DMS153 (cell line): ENCODE measurements at regions not wholly inside any gene's neighbourhood (a gene's known extent, or its start where the extent isn't known, plus 50 kb on each side); places are given as distances from the start of the nearest gene placed in this dataset.
"Not testable (repeated sequence)": the region's sequence is repeated elsewhere in the genome, so short reads cannot be mapped to it uniquely, and the experiment has no call there.

Source experiments
- DNase-seq: peaks from one replicate; lab custom pipeline; 2025; lab: John Stamatoyannopoulos, UW

DNA sequence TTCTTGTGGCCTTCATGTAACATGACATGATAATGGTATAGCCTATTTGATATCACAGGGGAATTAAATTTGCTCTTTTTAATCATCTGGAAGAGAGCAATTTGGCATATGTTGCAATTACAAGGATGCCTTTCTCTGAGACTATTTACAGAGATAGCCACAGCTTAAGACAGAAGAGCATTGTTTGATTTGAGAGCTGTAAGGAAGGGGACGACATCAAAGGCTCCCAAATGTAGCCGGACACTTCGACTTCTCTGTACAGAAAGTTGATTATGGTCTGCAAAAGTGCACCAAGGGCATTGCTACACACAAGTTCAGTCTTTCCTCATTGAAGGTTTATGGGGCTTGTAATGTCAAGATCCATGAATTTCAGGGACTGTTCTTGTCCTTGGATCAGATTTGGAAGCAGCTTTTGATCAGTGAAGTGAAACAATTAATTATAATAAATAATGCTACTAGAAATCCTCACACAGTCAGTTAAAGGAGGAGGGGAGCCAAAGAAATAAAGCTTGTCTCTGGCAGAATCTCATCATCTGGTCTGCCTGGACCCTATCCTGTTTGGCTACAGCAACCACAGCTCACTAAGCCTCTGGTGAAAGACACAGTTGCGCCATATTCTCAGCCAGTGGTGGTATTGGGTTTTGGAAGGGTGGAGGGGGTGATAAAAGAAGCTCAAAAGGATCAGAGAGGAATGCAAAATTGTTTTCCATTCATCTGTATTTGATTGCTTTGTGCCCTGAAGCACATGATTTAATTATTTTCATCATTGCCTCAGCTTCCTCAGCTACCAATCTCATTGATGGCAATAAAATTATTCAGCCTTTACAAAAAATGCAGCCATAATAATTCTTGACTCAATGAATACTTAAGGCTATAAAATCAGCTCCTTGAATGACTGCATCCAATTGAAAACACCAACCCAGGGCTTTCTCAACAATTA, 654.3 kb upstream of the LCORL start:
- no peak for DNase-seq

GRCh38 chr4:18670034-18670433, 648.5 kb upstream of the LCORL start:
- no peak for DNase-seq

DNA sequence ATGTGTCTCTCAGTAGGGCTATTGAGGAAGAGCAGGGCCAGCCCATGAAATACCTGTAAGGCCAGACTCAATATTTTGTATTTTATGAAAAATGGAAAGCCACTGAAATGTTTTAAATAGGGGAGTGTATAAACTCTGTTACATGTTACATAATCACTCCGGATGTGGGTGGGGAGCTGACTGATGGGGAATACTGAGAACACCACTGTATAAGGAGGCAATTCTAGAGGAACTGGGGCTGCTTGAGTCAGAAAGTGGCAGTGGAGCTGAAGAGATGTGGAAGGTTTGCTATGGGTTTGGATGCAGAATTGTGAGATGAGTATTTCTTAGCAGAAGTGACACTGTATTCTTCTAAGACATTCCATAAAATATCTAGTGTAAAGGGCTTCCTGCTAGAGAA, 647.8 kb upstream of the LCORL start:
- no peak for DNase-seq

GRCh38 chr4:18666322-18666721, 644.8 kb upstream of the LCORL start:
- no peak for DNase-seq

- DNase-seq: no peak
These were observed 642.6 kb upstream of the LCORL start for GRCh38 chr4:18664171-18664570.

DNA sequence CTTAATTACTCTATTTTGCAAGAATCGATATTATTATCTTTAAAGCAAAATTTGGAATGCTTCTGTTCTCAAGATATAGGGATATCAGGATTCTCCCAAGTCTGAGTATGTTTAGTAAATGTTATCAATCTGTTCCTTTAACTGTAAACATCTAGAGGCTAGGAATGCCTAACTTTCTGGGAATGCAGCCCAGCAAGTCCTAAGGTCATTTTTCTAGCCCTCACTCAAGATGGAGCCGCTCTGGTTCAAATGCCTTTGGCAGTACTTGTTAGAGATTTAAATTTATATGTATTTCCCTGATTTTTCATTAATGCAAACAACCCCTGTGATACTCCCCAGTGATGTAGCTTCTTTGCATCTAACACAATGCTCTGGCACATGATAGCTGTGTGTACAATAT, 623.8 kb upstream of the LCORL start:
- DNase-seq: no peak

- DNase-seq: no peak
These were observed 619.8 kb upstream of the LCORL start for GRCh38 chr4:18641334-18641733.

DNA sequence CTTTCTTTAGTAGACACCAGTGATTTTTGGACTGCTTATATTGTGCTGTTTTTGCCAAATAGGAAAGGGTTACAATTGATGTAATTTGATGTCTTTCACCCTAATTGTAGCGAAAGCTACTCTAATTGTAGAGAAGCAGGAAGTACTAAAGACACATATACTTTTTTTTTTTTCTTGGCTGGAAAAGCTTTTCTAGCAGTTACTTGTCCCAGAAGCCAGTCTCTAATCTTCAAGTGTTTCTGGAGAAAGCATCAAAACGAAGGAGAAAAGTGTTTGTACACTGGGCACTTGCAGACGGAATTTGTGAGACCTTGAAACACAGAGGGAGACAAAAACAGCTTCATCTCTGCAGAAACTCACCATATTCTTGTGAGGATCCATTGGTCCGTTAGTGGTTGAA, 616.5 kb upstream of the LCORL start:
- DNase-seq: no peak

- DNase-seq: no peak
These were observed 614.5 kb upstream of the LCORL start for GRCh38 chr4:18636001-18636585.

DNA sequence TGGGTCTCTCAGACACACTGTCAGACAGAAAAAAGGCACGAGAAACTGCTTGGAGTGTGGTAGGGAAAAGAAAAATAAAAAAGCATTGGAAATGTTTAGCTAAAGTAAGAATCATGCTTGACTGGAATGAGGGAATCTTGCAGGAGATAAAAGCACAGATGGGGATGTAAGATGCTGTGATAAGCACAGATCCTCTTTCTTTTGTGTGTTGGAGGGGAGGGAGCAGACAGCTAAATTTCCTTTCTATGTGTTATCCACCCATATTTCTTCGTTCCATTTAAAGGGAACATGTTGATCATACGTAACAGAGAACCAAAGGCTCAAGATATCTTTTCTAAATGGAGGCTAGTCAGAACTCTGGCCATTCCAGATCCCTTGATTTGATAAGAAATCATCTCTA, 614.0 kb upstream of the LCORL start:
- DNase-seq: no peak

GRCh38 chr4:18631586-18631985, 610.0 kb upstream of the LCORL start:
- no peak for DNase-seq

DNA sequence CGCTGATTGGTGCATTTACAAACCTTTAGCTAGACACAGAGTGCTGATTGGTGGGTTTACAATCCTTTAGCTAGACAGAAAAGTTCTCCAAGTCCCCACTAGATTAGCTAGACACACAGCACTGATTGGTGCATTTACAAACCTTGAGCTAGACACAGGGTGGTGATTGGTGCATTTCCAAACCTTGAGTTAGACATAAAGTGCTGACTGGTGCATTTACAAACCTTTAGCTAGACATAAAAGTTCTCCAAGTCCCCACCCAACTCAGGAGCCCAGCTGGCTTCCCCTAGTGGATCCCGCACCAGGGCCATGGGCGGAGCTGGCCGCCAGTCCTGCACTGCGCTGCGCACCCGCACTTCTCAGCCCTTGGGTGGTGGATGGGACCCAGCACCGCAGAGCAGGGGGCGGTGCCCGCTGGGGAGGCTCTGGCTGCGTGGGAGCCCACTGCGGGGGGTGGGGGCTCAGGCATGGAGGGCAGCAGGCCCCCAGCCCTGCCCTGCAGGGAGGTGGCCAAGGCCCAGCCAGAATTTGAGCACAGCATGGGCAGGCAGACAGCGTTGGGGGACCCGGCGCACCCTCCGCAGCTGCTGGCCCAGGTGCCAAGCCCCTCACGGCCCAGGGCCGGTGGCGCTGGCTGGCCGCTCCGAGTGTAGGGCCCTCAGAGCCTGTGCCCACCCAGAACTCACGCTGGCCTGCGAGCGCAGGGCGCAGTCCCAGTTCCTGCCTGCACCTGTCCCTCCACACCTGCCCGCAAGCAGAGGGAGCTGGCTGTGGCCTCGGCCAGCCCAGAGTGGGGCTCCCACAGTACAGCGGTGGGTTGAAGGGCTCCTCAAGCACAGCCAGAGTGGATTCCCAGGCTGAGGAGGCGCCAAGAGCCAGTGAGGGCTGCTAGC, 608.9 kb upstream of the LCORL start:
- DNase-seq: no peak

DNA sequence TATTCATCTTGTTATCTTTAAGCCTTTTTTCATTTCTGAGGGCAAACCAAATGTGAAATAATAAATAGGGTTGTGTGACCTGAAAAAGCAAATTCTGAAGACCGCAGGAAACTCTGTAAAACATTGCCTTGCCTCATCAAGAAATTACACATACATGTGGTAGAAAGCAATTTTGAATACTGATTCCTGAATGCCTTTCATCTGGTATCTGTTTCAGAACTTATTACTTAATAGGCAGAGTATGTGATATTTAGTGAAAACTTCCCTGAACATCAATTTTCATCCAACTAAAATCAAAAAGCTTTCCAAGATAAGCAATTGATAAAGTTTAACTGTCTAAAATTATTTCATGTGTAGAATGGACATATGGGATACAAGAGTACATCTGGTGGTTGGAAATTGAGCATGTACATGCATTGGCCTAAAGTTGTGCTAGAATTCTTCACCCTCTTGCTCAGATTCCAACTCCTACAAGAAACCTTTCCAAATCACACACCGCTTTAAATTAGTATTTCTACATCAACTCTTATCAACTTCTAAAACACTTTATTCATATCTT, 606.0 kb upstream of the LCORL start:
- no peak for DNase-seq

DNA sequence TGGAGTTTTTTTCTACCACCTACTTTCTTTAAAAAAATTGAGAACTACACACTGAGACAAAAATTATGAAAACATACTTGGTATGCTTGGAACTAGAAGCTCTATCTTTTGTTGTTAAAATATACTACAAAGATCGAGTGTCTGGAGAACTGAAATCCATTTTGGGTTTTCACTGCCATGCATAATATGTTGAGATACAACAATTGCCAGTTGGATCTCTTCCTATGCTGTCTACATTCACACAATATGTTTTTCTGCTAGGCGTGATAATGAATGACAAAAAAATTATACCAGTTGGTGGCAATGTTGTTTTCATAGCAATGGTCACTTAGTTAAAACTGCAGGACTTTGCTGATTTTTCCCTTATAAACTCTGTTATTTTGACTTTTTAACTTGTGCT, 605.4 kb upstream of the LCORL start:
- DNase-seq: no peak

DNA sequence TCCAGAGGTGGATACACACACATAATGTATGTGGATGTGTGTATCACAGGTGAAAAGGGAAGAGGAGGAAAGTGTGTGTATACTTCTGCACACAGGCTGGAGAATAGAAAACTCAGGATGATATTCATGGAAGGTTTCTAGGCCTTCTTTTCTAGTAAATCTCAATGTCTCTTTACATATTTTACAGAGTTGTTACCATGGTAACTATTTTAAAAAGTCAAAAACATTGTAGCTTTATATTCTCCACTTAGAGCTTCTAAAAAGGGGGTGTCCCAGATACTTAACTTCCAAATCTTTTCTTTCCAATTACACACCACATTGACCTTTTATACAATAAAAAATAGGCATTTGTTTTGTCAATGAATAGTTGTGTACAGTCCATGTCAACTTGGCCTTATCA, 604.8 kb upstream of the LCORL start:
- DNase-seq: no peak

GRCh38 chr4:18621186-18621585, 599.6 kb upstream of the LCORL start:
- no peak for DNase-seq

GRCh38 chr4:18616720-18617119, 595.2 kb upstream of the LCORL start:
- DNase-seq: no peak

- DNase-seq: no peak
These were observed 589.5 kb upstream of the LCORL start for GRCh38 chr4:18611026-18611425.

GRCh38 chr4:18608908-18609533, 587.5 kb upstream of the LCORL start:
- DNase-seq: no peak

DNA sequence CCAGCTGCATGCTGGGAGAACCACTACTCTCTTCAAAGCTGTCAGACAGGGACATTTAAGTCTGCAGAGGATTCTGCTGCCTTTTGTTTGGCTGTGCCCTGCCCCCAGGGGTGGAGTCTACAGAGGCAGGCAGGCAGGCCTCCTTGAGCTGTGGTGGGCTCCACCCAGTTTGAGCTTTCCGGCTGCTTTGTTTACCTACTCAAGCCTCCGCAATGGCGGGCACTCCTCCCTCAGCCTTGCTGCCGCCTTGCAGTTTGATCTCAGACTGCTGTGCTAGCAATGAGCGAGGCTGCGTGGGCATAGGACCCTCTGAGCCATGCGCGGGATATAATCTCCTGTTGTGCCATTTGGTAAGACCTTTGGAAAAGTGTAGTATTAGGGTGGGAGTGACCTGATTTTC, 581.1 kb upstream of the LCORL start:
- DNase-seq: not testable (repeated sequence)

DNA sequence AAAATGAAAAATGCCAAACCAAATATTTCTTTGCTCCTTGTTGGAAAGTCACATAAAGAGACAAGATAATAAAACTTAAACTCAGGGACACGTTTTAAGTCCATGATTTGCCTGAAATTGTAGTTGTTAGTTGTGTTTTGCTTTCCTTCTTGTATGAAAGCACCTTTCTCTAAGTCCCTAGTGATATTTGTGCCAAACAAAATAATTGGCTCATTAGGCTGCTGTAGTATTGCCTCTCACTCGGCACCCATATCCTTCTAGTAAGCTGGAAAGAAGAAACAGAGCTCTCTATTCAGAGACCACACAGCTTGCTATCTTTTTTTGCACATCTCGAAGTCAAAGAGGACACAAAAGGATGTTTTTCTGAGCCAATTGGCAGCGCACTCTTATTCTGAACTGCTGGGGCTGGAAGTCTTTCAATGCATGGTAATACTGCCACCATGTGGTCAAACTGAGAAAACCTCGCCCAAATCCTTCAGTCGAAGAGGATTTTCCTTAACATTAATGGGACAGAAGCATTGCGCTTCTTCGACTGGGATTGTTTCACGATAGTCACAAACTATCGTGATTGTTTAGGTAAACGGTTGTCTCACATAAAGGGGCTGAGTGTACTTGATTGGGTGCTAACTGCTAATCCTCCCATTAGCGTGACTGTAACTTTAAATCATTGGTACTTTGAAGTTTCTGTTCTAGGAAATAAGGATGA, 571.9 kb upstream of the LCORL start:
- DNase-seq: peak; percentile 17
